ENCODE measurements at regions not wholly inside any gene's neighbourhood (a gene's known extent, or its start where the extent isn't known, plus 50 kb on each side); places are given as distances from the start of the nearest gene placed in this dataset.

GRCh38 chr9:80359291-80359690, 787.5 kb downstream of the TLE4 start:
- Histone ChIP-seq H3K4me3 (ENCODE audit: extremely low read depth in 1 of 4, insufficient read depth in 2 of 4, low read depth in 3 of 4, low read length in 4 of 4) (no peak overlapping the region), H2BK5ac (ENCODE audit: low read depth, low read length) (no peak overlapping the region), H2BK12ac (ENCODE audit: low read depth, low read length) (no peak overlapping the region), H3K18ac (ENCODE audit: extremely low read depth, low read length) (no peak overlapping the region), H3K36me3 (ENCODE audit: control insufficient read depth in 2 of 4, insufficient read depth in 4 of 4, low read length in 3 of 4) (no peaks in the 10 kb centered on the region), H4K5ac (ENCODE audit: insufficient read length, low read depth, low read length) (no peak overlapping the region), H2AFZ (ENCODE audit: low read length) (no peak overlapping the region), H3K79me2 (ENCODE audit: control insufficient read depth in 1 of 2, insufficient read depth in 2 of 2, low read length in 2 of 2) (no peaks in the 10 kb centered on the region), H3K23ac (ENCODE audit: insufficient read length) (no peak overlapping the region), H3K4ac (replicated peaks; ENCODE audit: insufficient read length, low read depth, low read length) (no peak overlapping the region), H3K9me3 (ENCODE audit: insufficient read depth in 2 of 2, low read depth in 1 of 2, low read length in 1 of 2) (no peaks in the 10 kb centered on the region), H3K9ac (replicated peaks in 1 of 4; ENCODE audit: extremely low read depth in 1 of 4, low read depth in 3 of 4, low read length in 3 of 4) (no peak overlapping the region), H4K20me1 (replicated peaks in 1 of 2; ENCODE audit: control insufficient read depth in 1 of 2, insufficient read depth in 2 of 2, low read length in 2 of 2) (no peaks in the 10 kb centered on the region), H4K91ac (replicated peaks; ENCODE audit: insufficient read length, low read length) (no peak overlapping the region), H2BK15ac (ENCODE audit: low read length) (no peak overlapping the region), H3K27ac (ENCODE audit: low read depth, low read length) (no peak overlapping the region), H3K23me2 (ENCODE audit: low read depth, low read length) (no peaks in the 10 kb centered on the region), H2AK5ac (ENCODE audit: low read depth, low read length) (no peak overlapping the region), H3K27me3 (replicated peaks in 1 of 4; ENCODE audit: control insufficient read depth in 3 of 4, extremely low read depth in 1 of 4, insufficient read depth in 3 of 4, low read length in 3 of 4) (no peaks in the 10 kb centered on the region), H3K4me1 (replicated peaks in 1 of 4; ENCODE audit: control insufficient read depth in 3 of 4, insufficient read depth in 4 of 4, low read length in 3 of 4) (no peaks in the 10 kb centered on the region), H3K14ac (ENCODE audit: insufficient read length) (no peak overlapping the region), H3K56ac (replicated peaks; ENCODE audit: insufficient read length, low read depth, low read length) (no peak overlapping the region), H3K4me2 (ENCODE audit: insufficient read depth in 1 of 2, low read depth in 2 of 2, low read length in 2 of 2) (no peak overlapping the region), H2BK20ac (ENCODE audit: low read length) (no peak overlapping the region), H2BK120ac (replicated peaks; ENCODE audit: low read depth, low read length) (no peak overlapping the region), H3K79me1 (ENCODE audit: low read depth, low read length) (no peaks in the 10 kb centered on the region), H4K8ac (ENCODE audit: extremely low read depth, insufficient read depth, low read length) (no peak overlapping the region)
- ChIA-PET POLR2A (ENCODE audit: partially characterized antibody) (no interaction called here), CTCF (ENCODE audit: partially characterized antibody) (no interaction called here)
- FAIRE-seq (no peak), DNase-seq (ENCODE audit: low read depth in 1 of 2, low spot score in 2 of 2) (no peak)
- TF ChIP-seq NANOG (IDR thresholded peaks at IDR 0.05; ENCODE audit: insufficient read depth, low read depth, low read length, poor library complexity, severe bottlenecking): no peak
- no peak for TF ChIP-seq CBX5 (IDR thresholded peaks at IDR 0.05; ENCODE audit: low read depth, low read length)
- no peak for TF ChIP-seq GABPA (IDR thresholded peaks at IDR 0.05; ENCODE audit: borderline replicate concordance, insufficient read depth, low read length)
- TF ChIP-seq ASH2L (IDR thresholded peaks at IDR 0.05; ENCODE audit: low read length): no peak
- TF ChIP-seq BCL11A (IDR thresholded peaks at IDR 0.05; ENCODE audit: low read depth in 2 of 2, low read length in 2 of 2): no peak
- no peak for TF ChIP-seq EP300 (IDR thresholded peaks at IDR 0.05; ENCODE audit: borderline replicate concordance in 1 of 2, low read depth in 2 of 2, low read length in 2 of 2)
- no peak for TF ChIP-seq RXRA (IDR thresholded peaks at IDR 0.05; ENCODE audit: insufficient read depth, low read depth, low read length)
- no peak for TF ChIP-seq SIRT6 (IDR thresholded peaks at IDR 0.05; ENCODE audit: low read length)
- no peak for TF ChIP-seq BRCA1 (IDR thresholded peaks at IDR 0.05; ENCODE audit: low read depth, low read length)
- no peak for TF ChIP-seq RFX5 (IDR thresholded peaks at IDR 0.05; ENCODE audit: borderline replicate concordance, low read depth, low read length)
- no peak for TF ChIP-seq PHF8 (conservative IDR thresholded peaks at IDR 0.05; ENCODE audit: low read depth, low read length)
- TF ChIP-seq CHD1 (IDR thresholded peaks at IDR 0.05; ENCODE audit: low read depth, low read length): no peak
- TF ChIP-seq JUND (IDR thresholded peaks at IDR 0.05; ENCODE audit: low read length): no peak
- TF ChIP-seq NRF1 (IDR thresholded peaks at IDR 0.05; ENCODE audit: low read depth, low read length): no peak
- TF ChIP-seq JUN (IDR thresholded peaks at IDR 0.05; ENCODE audit: low read depth, low read length): no peak
- no peak for TF ChIP-seq EGR1 (IDR thresholded peaks at IDR 0.05; ENCODE audit: borderline replicate concordance, low read depth, low read length)
- no peak for TF ChIP-seq SP2 (IDR thresholded peaks at IDR 0.05; ENCODE audit: low read length)
- WGBS, 2 experiments (ENCODE audit: extremely low coverage in 1 of 2, insufficient coverage in 1 of 2, insufficient read length in 1 of 2, insufficient replicate concordance in 2 of 2, low coverage in 1 of 2, low lambda C conversion rate in 2 of 2, missing lambda C conversion rate in 1 of 2): 92% methylated on average over 2 of the region's 11 CpGs; no CpG with 5 or more reads in 1 of the 2 experiments
